K562 (cell line): ENCODE measurements at regions not wholly inside any gene's neighbourhood (a gene's known extent, or its start where the extent isn't known, plus 50 kb on each side); places are given as distances from the start of the nearest gene placed in this dataset.

Source experiments
- ATAC-seq: fragments of 200-7000 bp; cut with Tn5 transposase; 3 replicates; pipeline ENCODE4 v1.9.1; 2020; ENCODE audit warnings: moderate library complexity
- BruUV-seq: library from RNA; stranded (reverse); fragments of 400-500 nt; replicated peaks from 2 replicates; lab custom pipeline; 2021; lab: Mats Ljungman, UMichigan
- CTCF ChIA-PET: fragments of 300-600 bp; formaldehyde crosslinking; extraction: SDS; loops from one replicate; lab custom pipeline; 2021; ENCODE audit warnings: low intra/inter-chr PET ratio; lab: Yijun Ruan, JAX
- POLR2A ChIA-PET: fragments of 300-600, 350-650 bp; sonication (Branson Sonifier 250); formaldehyde crosslinking; extraction: SDS; loops from one replicate; lab custom pipeline; 2021; ENCODE audit warnings: antibody characterized with exemption, inconsistent platforms; lab: Yijun Ruan, JAX
- DNase-seq, 4 experiments: peaks; one replicate each; pipeline versions ENCODE4 v3.0.0 to v3.0.0-alpha.2; 2011 to 2018; ENCODE audit warnings: low spot score in 3 of 4, mixed read lengths in 3 of 4; ENCODE audit errors: extremely low read depth in 1 of 4
- FAIRE-seq: peaks from 2 replicates; lab custom pipeline; 2011; peaks lifted over from hg19 to GRCh38; lab: Jason Lieb, UNC
- H2AFZ ChIP-seq: 2 replicates; pipeline ENCODE4 v1.6.0; 2011; ENCODE audit warnings: low read depth, low read length, control low read depth, inconsistent platforms
- H3K27ac ChIP-seq: fragments of 200-600 bp; 3 replicates; pipeline ENCODE4 v1.8.0; 2011; ENCODE audit warnings: low read depth, mild to moderate bottlenecking, control low read depth, inconsistent platforms, low read length, moderate library complexity, mixed read lengths; ENCODE audit errors: extremely low read depth
- H3K27me3 ChIP-seq, 2 experiments: fragments of 300-600 bp in 1 of 2; 2 replicates in 1 of 2; 3 replicates in 1 of 2; pipeline versions ENCODE4 v1.6.0 to v1.8.0; 2011; ENCODE audit warnings: inconsistent platforms in 2 of 2, low read length in 2 of 2, mild to moderate bottlenecking in 1 of 2, mixed read lengths in 1 of 2, moderate library complexity in 1 of 2; ENCODE audit not compliant: control insufficient read depth in 2 of 2, insufficient read depth in 2 of 2
- H3K36me3 ChIP-seq: fragments of 300-600 bp; 3 replicates; pipeline ENCODE4 v1.8.0; 2011; ENCODE audit warnings: mild to moderate bottlenecking, low read length, inconsistent platforms; ENCODE audit not compliant: control insufficient read depth, insufficient read depth
- H3K4me1 ChIP-seq, 2 experiments: fragments of 200-600 bp in 1 of 2; replicated peaks in 1 of 2; 2 replicates in 1 of 2; 3 replicates in 1 of 2; pipeline versions ENCODE4 v1.5.1 to v1.8.0; 2011; ENCODE audit warnings: inconsistent platforms in 2 of 2, low read length in 2 of 2, mild to moderate bottlenecking in 1 of 2, mixed read lengths in 1 of 2, moderate library complexity in 1 of 2; ENCODE audit not compliant: control insufficient read depth in 2 of 2, insufficient read depth in 2 of 2
- H3K4me2 ChIP-seq: 2 replicates; pipeline ENCODE4 v1.6.1; 2011; ENCODE audit warnings: low read length, control low read depth, inconsistent platforms, mixed read lengths; ENCODE audit not compliant: insufficient read depth
- H3K4me3 ChIP-seq: fragments of 200-600 bp; sonication (generic), shearing (Covaris generic); 2 replicates; pipeline ENCODE4 v1.5.1; 2016; ENCODE audit warnings: control low read depth, inconsistent platforms
- H3K79me2 ChIP-seq: fragments of 200-600 bp; 3 replicates; pipeline ENCODE4 v1.8.0; 2011; ENCODE audit warnings: low read length, inconsistent platforms; ENCODE audit not compliant: control insufficient read depth, insufficient read depth
- H3K9ac ChIP-seq, 2 experiments: 2 replicates each; pipeline versions ENCODE4 v1.6.0 to v1.6.1; 2011; ENCODE audit warnings: low read depth in 2 of 2, low read length in 2 of 2, control low read depth in 1 of 2, inconsistent platforms in 1 of 2, mild to moderate bottlenecking in 1 of 2, mixed read lengths in 1 of 2; ENCODE audit not compliant: insufficient read depth in 1 of 2
- H3K9me1 ChIP-seq: one replicate; pipeline ENCODE4 v1.6.0; 2011; ENCODE audit warnings: inconsistent platforms, mild to moderate bottlenecking, low read length, moderate library complexity; ENCODE audit not compliant: control insufficient read depth, insufficient read depth
- H3K9me3 ChIP-seq: replicated peaks from 2 replicates; pipeline ENCODE4 v1.5.1; 2011; ENCODE audit warnings: low read depth, low read length, inconsistent platforms; ENCODE audit not compliant: control insufficient read depth, insufficient read depth
- H4K20me1 ChIP-seq: replicated peaks from 2 replicates; pipeline ENCODE4 v1.6.1; 2011; ENCODE audit warnings: low read length, inconsistent platforms, mixed read lengths; ENCODE audit not compliant: control insufficient read depth, insufficient read depth
- ADNP ChIP-seq: fragments of 200-800 bp; sonication (Bioruptor generic); IDR thresholded peaks from 2 replicates; pipeline ENCODE4 v1.6.1; 2016; ENCODE audit warnings: missing genetic modification characterization, missing compliant biosample characterization
- ARHGAP35 ChIP-seq: fragments of 450-650 bp; IDR thresholded peaks from 2 replicates; pipeline ENCODE4 v1.6.1; 2018; ENCODE audit not compliant: partially characterized antibody
- BRF1 ChIP-seq: IDR thresholded peaks from 3 replicates; pipeline ENCODE4 v1.6.1; 2011; ENCODE audit warnings: borderline replicate concordance, mild to moderate bottlenecking; ENCODE audit not compliant: insufficient read length; ENCODE audit errors: extremely low read depth
- ELF1 ChIP-seq: fragments of 200-800 bp; sonication (Bioruptor generic); IDR thresholded peaks from 2 replicates; pipeline ENCODE4 v1.6.1; 2016; ENCODE audit warnings: missing genetic modification characterization, missing compliant biosample characterization
- HDAC6 ChIP-seq: IDR thresholded peaks from 2 replicates; pipeline ENCODE4 v1.6.1; 2012; ENCODE audit warnings: low read depth, mild to moderate bottlenecking, control low read depth, inconsistent platforms, low read length, moderate library complexity
- HNRNPH1 ChIP-seq: fragments of 200-400 bp; formaldehyde crosslinking; optimal IDR thresholded peaks from 2 replicates; pipeline ENCODE3; 2017; ENCODE audit warnings: low read depth, mild to moderate bottlenecking, low read length, moderate library complexity
- NFIC ChIP-seq: fragments of 450-650 bp; IDR thresholded peaks from 2 replicates; pipeline ENCODE4 v1.6.1; 2017; ENCODE audit warnings: mild to moderate bottlenecking, inconsistent platforms
- PRPF4 ChIP-seq: fragments of 200-400 bp; formaldehyde crosslinking; IDR thresholded peaks from one replicate; pipeline ENCODE4 v1.6.1; 2017; ENCODE audit warnings: low read length, low read depth, mild to moderate bottlenecking; ENCODE audit not compliant: insufficient read depth, poor library complexity, severe bottlenecking
- TAL1 ChIP-seq: fragments of 450-650 bp; IDR thresholded peaks from 2 replicates; pipeline ENCODE4 v1.6.1; 2016; ENCODE audit warnings: mild to moderate bottlenecking
- ZNF274 ChIP-seq: IDR thresholded peaks from 2 replicates; pipeline ENCODE4 v1.6.1; 2011; ENCODE audit warnings: low read depth, mild to moderate bottlenecking, low read length, moderate library complexity, borderline replicate concordance
- ZNF282 ChIP-seq: sonication (generic); formaldehyde crosslinking; IDR thresholded peaks from 2 replicates; pipeline ENCODE4 v1.8.1; 2023; ENCODE audit warnings: missing genetic modification reagents
- ZNF561 ChIP-seq: fragments of 450-650 bp; formaldehyde crosslinking; conservative IDR thresholded peaks from 2 replicates; pipeline ENCODE4 v1.4.0; 2020; ENCODE audit warnings: mild to moderate bottlenecking, moderate library complexity
- ZNF707 ChIP-seq: fragments of 250-450 bp; sonication (Bioruptor Pico); conservative IDR thresholded peaks from 2 replicates; pipeline ENCODE4 v1.8.0; 2022; ENCODE audit warnings: inconsistent platforms, mild to moderate bottlenecking, moderate library complexity
- ZNF780A ChIP-seq: fragments of 250-450 bp; sonication (Bioruptor Pico); IDR thresholded peaks from 2 replicates; pipeline ENCODE4 v1.5.0; 2021; ENCODE audit warnings: mild to moderate bottlenecking
- WGBS: fragments of 100-300 bp; shearing (Covaris generic); methylation state at CpG from one replicate; pipeline ENCODE4 v1.1.6; 2016; ENCODE audit warnings: low coverage, mixed read lengths; ENCODE audit not compliant: insufficient coverage; ENCODE audit errors: missing lambda C conversion rate; 5-methylcytosine and 5-hydroxymethylcytosine counted together
- in situ Hi-C: fragments of 300-500 bp; cut with MboI; formaldehyde crosslinking; loops from 4 replicates; pipeline ENCODE4 v1.15.0; 2018; ENCODE audit warnings: inconsistent platforms, mixed read lengths
- intact Hi-C: fragments of 100-400 bp; cut with micrococcal nuclease; formaldehyde crosslinking; loops from 2 replicates; pipeline ENCODE4 v1.14.2; 2022
- TF ChIP-seq, protein P1 (sequence below): fragments of 250-450 bp; sonication (Bioruptor Pico); IDR thresholded peaks from 2 replicates; pipeline ENCODE4 v1.9.0; 2021; ENCODE audit warnings: mild to moderate bottlenecking
- TF ChIP-seq, protein P2 (sequence below): fragments of 450-650 bp; conservative IDR thresholded peaks from 2 replicates; pipeline ENCODE4 v1.6.1; 2016; ENCODE audit warnings: missing genetic modification characterization, low read depth, mild to moderate bottlenecking, missing compliant biosample characterization, moderate library complexity

DNA sequence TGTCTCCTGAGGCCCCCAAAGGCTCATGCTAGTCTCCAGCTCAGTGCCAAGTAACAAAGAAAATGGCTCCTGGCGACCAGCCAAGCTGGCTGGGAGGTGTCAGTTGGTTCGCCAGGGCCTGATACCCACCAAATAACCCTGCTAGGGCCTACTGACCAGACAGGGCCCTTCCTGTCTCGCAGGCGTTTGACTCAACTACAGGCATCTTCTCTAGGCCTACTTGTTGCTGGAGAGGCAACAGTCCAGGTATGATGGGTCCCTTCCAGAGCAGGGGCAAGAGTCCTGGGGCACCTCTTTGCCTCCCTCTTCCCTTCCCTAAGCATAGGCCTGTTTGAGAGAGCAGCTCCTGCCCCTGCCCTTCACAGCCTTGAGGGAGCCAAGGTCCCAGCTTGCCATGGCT, 147.9 kb upstream of the VANGL1 start:
- Histone ChIP-seq H3K4me1 (no peaks in the 10 kb centered on the region), H3K4me2 (no peak overlapping the region), H3K27me3 (peaks cover 0 to 10% of the 10 kb centered on the region in 2 experiments; a peak in 1 of 5 replicates), H3K4me3 (no peak overlapping the region), H3K9ac (no peak overlapping the region), H3K9me3 (no peaks in the 10 kb centered on the region), H3K27ac (no peak overlapping the region), H4K20me1 (no peaks in the 10 kb centered on the region), H2AFZ (no peak overlapping the region), H3K9me1 (no peaks in the 10 kb centered on the region), H3K36me3 (no peaks in the 10 kb centered on the region), H3K79me2 (no peaks in the 10 kb centered on the region)
- no TSS peak for BruUV-seq
- in situ Hi-C loops: no loop called here
- POLR2A ChIA-PET: no interaction called here
- FAIRE-seq: no peak
- ATAC-seq: no peak
- WGBS: 0% methylated on average over 4 of the region's 4 CpGs
- CTCF ChIA-PET: no interaction called here
- TF ChIP-seq HNRNPH1 (no peak), NFIC (0 out of 2 replicates have a peak, but pooled peaks have one; percentile 13)
- intact Hi-C loops: no loop called here
- DNase-seq: no peak

DNA sequence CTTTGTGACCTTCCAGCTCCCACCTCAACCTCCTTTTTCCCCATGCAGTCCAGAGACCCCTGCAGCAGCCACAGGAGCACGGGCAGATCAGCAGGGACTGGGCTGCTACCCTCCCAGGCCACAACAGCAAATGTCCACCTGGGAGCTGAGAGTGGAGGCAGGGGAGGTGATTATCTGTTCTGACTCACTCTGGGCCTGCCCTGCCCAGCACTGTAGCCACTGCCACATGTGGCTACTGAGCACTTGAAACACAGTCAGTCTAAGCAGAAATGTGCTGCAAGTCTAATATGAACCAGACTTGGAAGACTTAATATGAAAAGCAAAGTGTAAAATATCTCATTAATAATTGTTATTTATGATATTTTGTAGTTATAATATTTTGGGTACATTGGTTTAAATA, 148.9 kb upstream of the VANGL1 start:
- TF ChIP-seq ZNF274 (no peak), ZNF707 (CRISPR knock-in tag) (no peak), TAL1 (no peak), ELF1 (tag) (no peak), PRPF4 (no peak), BRF1 (no peak), ZNF780A (CRISPR knock-in tag) (no peak), ARHGAP35 (no peak), ZNF561 (no peak), ZNF282 (CRISPR knock-in tag) (no peak), ADNP (no peak), HDAC6 (no peak)
- TF ChIP-seq, protein P1, sequence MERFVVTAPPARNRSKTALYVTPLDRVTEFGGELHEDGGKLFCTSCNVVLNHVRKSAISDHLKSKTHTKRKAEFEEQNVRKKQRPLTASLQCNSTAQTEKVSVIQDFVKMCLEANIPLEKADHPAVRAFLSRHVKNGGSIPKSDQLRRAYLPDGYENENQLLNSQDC: no peak
- TF ChIP-seq, protein P2, sequence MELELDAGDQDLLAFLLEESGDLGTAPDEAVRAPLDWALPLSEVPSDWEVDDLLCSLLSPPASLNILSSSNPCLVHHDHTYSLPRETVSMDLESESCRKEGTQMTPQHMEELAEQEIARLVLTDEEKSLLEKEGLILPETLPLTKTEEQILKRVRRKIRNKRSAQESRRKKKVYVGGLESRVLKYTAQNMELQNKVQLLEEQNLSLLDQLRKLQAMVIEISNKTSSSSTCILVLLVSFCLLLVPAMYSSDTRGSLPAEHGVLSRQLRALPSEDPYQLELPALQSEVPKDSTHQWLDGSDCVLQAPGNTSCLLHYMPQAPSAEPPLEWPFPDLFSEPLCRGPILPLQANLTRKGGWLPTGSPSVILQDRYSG (tag): no peak
- no peaks in the 10 kb centered on the region for H3K9me3 ChIP-seq
- H3K4me3 ChIP-seq: no peak overlapping the region
- H3K36me3 ChIP-seq: no peaks in the 10 kb centered on the region
- no peak for FAIRE-seq
- no peak overlapping the region for H3K9ac ChIP-seq
- no peaks in the 10 kb centered on the region for H4K20me1 ChIP-seq
- in situ Hi-C loops (no loop called here), intact Hi-C loops (no loop called here)
- H3K79me2 ChIP-seq: no peaks in the 10 kb centered on the region
- peaks cover 0 to 6% of the 10 kb centered on the region in 2 experiments; a peak in 1 of 5 replicates for H3K27me3 ChIP-seq
- no peak for DNase-seq
- ChIA-PET CTCF (no interaction called here), POLR2A (interaction anchor here (0.7 kb wide), 1 partner anchor 583 kb away, joined by 3 read pairs; no protein-coding TSS in a partner anchor)
- WGBS: 0% methylated on average over 1 of the region's 1 CpG
- no TSS peak for BruUV-seq
- H2AFZ ChIP-seq: no peak overlapping the region
- ATAC-seq: peak; percentile 38; the same call in 1 of the 3 replicates
- no peaks in the 10 kb centered on the region for H3K4me1 ChIP-seq
- no peak overlapping the region for H3K27ac ChIP-seq
- no peak overlapping the region for H3K4me2 ChIP-seq
- no peaks in the 10 kb centered on the region for H3K9me1 ChIP-seq
